Glutamatergic neuron (in vitro differentiated cells): ENCODE measurements at regions not wholly inside any gene's neighbourhood (a gene's known extent, or its start where the extent isn't known, plus 50 kb on each side); places are given as distances from the start of the nearest gene placed in this dataset.

Experiments used
- DNase-seq: peaks from one replicate; pipeline ENCODE4 v3.0.0; 2022
- H3K27ac Mint-ChIP-seq: one replicate; pipeline ENCODE4 v1.8.0; 2020; ENCODE audit warnings: mild to moderate bottlenecking, mixed read lengths, inconsistent platforms; ENCODE audit not compliant: unreplicated experiment
- H3K27me3 Mint-ChIP-seq: one replicate; pipeline ENCODE4 v1.8.0; 2020; ENCODE audit warnings: mild to moderate bottlenecking, moderate library complexity, mixed read lengths, inconsistent platforms; ENCODE audit not compliant: unreplicated experiment
- H3K36me3 Mint-ChIP-seq: one replicate; pipeline ENCODE4 v1.8.0; 2020; ENCODE audit warnings: mild to moderate bottlenecking, mixed read lengths, inconsistent platforms; ENCODE audit not compliant: unreplicated experiment
- H3K4me1 Mint-ChIP-seq: one replicate; pipeline ENCODE4 v1.8.0; 2020; ENCODE audit warnings: mild to moderate bottlenecking, low read depth, mixed read lengths, inconsistent platforms; ENCODE audit not compliant: unreplicated experiment
- H3K4me3 Mint-ChIP-seq: one replicate; pipeline ENCODE4 v1.8.0; 2020; ENCODE audit warnings: mild to moderate bottlenecking, mixed read lengths, inconsistent platforms; ENCODE audit not compliant: unreplicated experiment
- H3K9me3 Mint-ChIP-seq: one replicate; pipeline ENCODE4 v1.8.0; 2020; ENCODE audit warnings: mild to moderate bottlenecking, moderate library complexity, mixed read lengths, inconsistent platforms; ENCODE audit not compliant: unreplicated experiment
- CTCF ChIP-seq: fragments of 200-600 bp; sonication (generic); IDR thresholded peaks from one replicate; pipeline ENCODE4 v1.5.0; 2021; ENCODE audit not compliant: partially characterized antibody, unreplicated experiment

- Mint-ChIP-seq H3K27ac (no peak overlapping the region), H3K9me3 (no peaks in the 10 kb centered on the region), H3K4me3 (no peak overlapping the region), H3K36me3 (no peaks in the 10 kb centered on the region), H3K27me3 (no peaks in the 10 kb centered on the region), H3K4me1 (no peaks in the 10 kb centered on the region)
- TF ChIP-seq CTCF, result no peak
- DNase-seq, result no peak
Observed at GRCh38 chr20:22368235-22368634, 216.1 kb downstream of the FOXA2 start.

GRCh38 chr20:22366631-22367030 is 217.7 kb downstream of the FOXA2 start:
- H3K27ac Mint-ChIP-seq, result no peak overlapping the region
- no peaks in the 10 kb centered on the region for H3K4me1 Mint-ChIP-seq
- H3K36me3 Mint-ChIP-seq, result no peaks in the 10 kb centered on the region
- no peak for TF ChIP-seq CTCF
- H3K4me3 Mint-ChIP-seq, result no peak overlapping the region
- H3K27me3 Mint-ChIP-seq, result no peaks in the 10 kb centered on the region
- H3K9me3 Mint-ChIP-seq, result no peaks in the 10 kb centered on the region
- DNase-seq, result no peak

GRCh38 chr20:22354647-22355046 is 229.7 kb downstream of the FOXA2 start:
- Mint-ChIP-seq H3K36me3 (no peaks in the 10 kb centered on the region), H3K4me1 (no peaks in the 10 kb centered on the region), H3K27me3 (peaks cover 2% of the 10 kb centered on the region), H3K9me3 (no peaks in the 10 kb centered on the region), H3K4me3 (no peak overlapping the region), H3K27ac (no peak overlapping the region)
- DNase-seq, result no peak
- no peak for TF ChIP-seq CTCF

- DNase-seq, result no peak
- Mint-ChIP-seq H3K4me3 (no peak overlapping the region), H3K4me1 (no peaks in the 10 kb centered on the region), H3K27me3 (peaks cover 2% of the 10 kb centered on the region), H3K27ac (no peak overlapping the region), H3K9me3 (no peaks in the 10 kb centered on the region), H3K36me3 (no peaks in the 10 kb centered on the region)
- no peak for TF ChIP-seq CTCF
Observed at GRCh38 chr20:22353586-22353985, 230.8 kb downstream of the FOXA2 start.

- H3K27ac Mint-ChIP-seq, result no peak overlapping the region
- no peaks in the 10 kb centered on the region for H3K4me1 Mint-ChIP-seq
- peaks cover 2% of the 10 kb centered on the region for H3K27me3 Mint-ChIP-seq
Observed at GRCh38 chr20:22352019-22352418, 232.4 kb downstream of the FOXA2 start.

More at GRCh38 chr20:22352019-22352418, 232.4 kb downstream of the FOXA2 start:
- H3K4me3 Mint-ChIP-seq, result no peak overlapping the region
- H3K36me3 Mint-ChIP-seq, result no peaks in the 10 kb centered on the region
- no peaks in the 10 kb centered on the region for H3K9me3 Mint-ChIP-seq
- no peak for TF ChIP-seq CTCF
- no peak for DNase-seq
